GM23338 (cell line): ENCODE measurements at regions not wholly inside any gene's neighbourhood (a gene's known extent, or its start where the extent isn't known, plus 50 kb on each side); places are given as distances from the start of the nearest gene placed in this dataset.

Experiments
- ATAC-seq: fragments of 200-7000 bp; cut with Tn5 transposase; 3 replicates; pipeline ENCODE4 v1.9.1; 2020
- DNase-seq: peaks from one replicate; pipeline ENCODE4 v3.0.0-alpha.2; 2015; ENCODE audit warnings: low spot score
- H2AFZ ChIP-seq: fragments of 200-600 bp; sonication (generic); 2 replicates; pipeline ENCODE4 v1.8.0; 2016; ENCODE audit warnings: antibody characterized with exemption, mild to moderate bottlenecking, moderate library complexity
- H3F3A ChIP-seq: fragments of 200-600 bp; sonication (generic); replicated peaks from 2 replicates; pipeline ENCODE4 v1.8.0; 2017; ENCODE audit warnings: antibody characterized with exemption, mixed run types, low read depth
- H3K27ac ChIP-seq: fragments of 200-600 bp; sonication (generic); 2 replicates; pipeline ENCODE4 v1.6.1; 2016; ENCODE audit warnings: low read depth
- H3K27me3 ChIP-seq: fragments of 200-600 bp; sonication (generic); 2 replicates; pipeline ENCODE4 v1.8.0; 2016; ENCODE audit warnings: mild to moderate bottlenecking, mixed run types, moderate library complexity; ENCODE audit not compliant: insufficient read depth
- H3K36me3 ChIP-seq: fragments of 200-600 bp; sonication (generic); 2 replicates; pipeline ENCODE4 v1.8.0; 2016; ENCODE audit warnings: mild to moderate bottlenecking; ENCODE audit not compliant: insufficient read depth
- H3K4me1 ChIP-seq: fragments of 200-600 bp; sonication (generic); 2 replicates; pipeline ENCODE4 v1.8.0; 2016; ENCODE audit warnings: mild to moderate bottlenecking, moderate library complexity; ENCODE audit not compliant: insufficient read depth
- H3K4me2 ChIP-seq: fragments of 200-600 bp; sonication (generic); 2 replicates; pipeline ENCODE4 v1.7.1; 2017; ENCODE audit warnings: mixed run types
- H3K4me3 ChIP-seq: fragments of 200-600 bp; sonication (generic); 2 replicates; pipeline ENCODE4 v1.6.1; 2016; ENCODE audit warnings: mixed run types
- H3K79me2 ChIP-seq: fragments of 200-600 bp; sonication (generic); replicated peaks from 2 replicates; pipeline ENCODE4 v1.8.0; 2017; ENCODE audit warnings: mild to moderate bottlenecking; ENCODE audit not compliant: insufficient read depth
- H3K9me2 ChIP-seq: fragments of 200-600 bp; sonication (generic); 2 replicates; pipeline ENCODE4 v1.8.0; 2017; ENCODE audit not compliant: insufficient read depth
- H4K20me1 ChIP-seq: fragments of 200-600 bp; sonication (generic); replicated peaks from 2 replicates; pipeline ENCODE4 v1.8.0; 2017; ENCODE audit warnings: mild to moderate bottlenecking; ENCODE audit not compliant: insufficient read depth
- H3K27ac Mint-ChIP-seq: 2 replicates; pipeline ENCODE4 v1.8.0; 2020; ENCODE audit warnings: inconsistent platforms, mild to moderate bottlenecking, moderate library complexity, mixed read lengths
- H3K27me3 Mint-ChIP-seq: 3 replicates; pipeline ENCODE4 v1.8.0; 2022; ENCODE audit warnings: low read depth, mild to moderate bottlenecking, moderate library complexity, mixed read lengths, inconsistent platforms; ENCODE audit not compliant: insufficient read depth, poor library complexity
- H3K36me3 Mint-ChIP-seq: 3 replicates; pipeline ENCODE4 v1.8.0; 2021; ENCODE audit warnings: low read depth, mild to moderate bottlenecking, inconsistent platforms, moderate library complexity, mixed read lengths
- H3K4me1 Mint-ChIP-seq: 3 replicates; pipeline ENCODE4 v1.8.0; 2020; ENCODE audit warnings: mild to moderate bottlenecking, inconsistent platforms, mixed read lengths
- H3K4me3 Mint-ChIP-seq: 3 replicates; pipeline ENCODE4 v1.8.0; 2021; ENCODE audit warnings: moderate library complexity, mild to moderate bottlenecking, inconsistent platforms, mixed read lengths
- H3K9me3 Mint-ChIP-seq: 3 replicates; pipeline ENCODE4 v1.8.0; 2020; ENCODE audit warnings: moderate library complexity, mild to moderate bottlenecking, inconsistent platforms, mixed read lengths
- CREB1 ChIP-seq: fragments of 250-450 bp; sonication (Bioruptor Pico); IDR thresholded peaks from 2 replicates; pipeline ENCODE4 v1.5.0; 2020; ENCODE audit warnings: low read depth, mild to moderate bottlenecking, moderate library complexity
- STAT1 ChIP-seq: IDR thresholded peaks from one replicate; pipeline ENCODE4 v1.6.1; 2016; ENCODE audit warnings: antibody characterized with exemption; ENCODE audit not compliant: unreplicated experiment
- TF ChIP-seq, protein P1 (sequence below): fragments of 250-450 bp; sonication (Bioruptor Pico); IDR thresholded peaks from 2 replicates; pipeline ENCODE4 v1.5.0; 2020; ENCODE audit warnings: mild to moderate bottlenecking, moderate library complexity

DNA sequence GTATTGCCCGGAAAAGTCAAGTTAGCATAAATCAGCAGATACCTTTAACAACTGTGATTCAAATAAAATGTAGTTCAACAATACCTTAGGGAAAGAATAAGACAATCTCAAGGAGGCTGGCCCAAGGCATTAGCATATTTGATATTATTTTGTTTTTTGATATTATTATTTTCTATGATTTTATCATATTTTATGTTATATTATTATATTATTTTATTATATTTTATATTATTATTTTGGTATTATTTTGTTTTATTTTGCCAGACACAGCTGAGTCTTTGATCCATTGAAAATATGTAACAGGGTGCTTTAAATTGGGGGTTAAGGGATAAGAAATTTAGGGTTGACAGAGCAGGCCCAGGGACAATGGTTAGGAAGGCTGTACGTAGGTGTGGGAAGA lies 607.9 kb upstream of the USP15 start:
- H3K4me1 ChIP-seq: peaks cover 17% of the 10 kb centered on the region
- DNase-seq: no peak

More for the DNA sequence above, 607.9 kb upstream of the USP15 start:
- no peak overlapping the region for H3K27ac Mint-ChIP-seq
- H3K9me3 Mint-ChIP-seq: no peaks in the 10 kb centered on the region; the same call in 2 of the 3 replicates
- no peaks in the 10 kb centered on the region; the same call in 1 of the 2 replicates for H3K9me2 ChIP-seq
- no peak overlapping the region for H2AFZ ChIP-seq
- ATAC-seq: no peak
- no peaks in the 10 kb centered on the region for H3F3A ChIP-seq
- no peaks in the 10 kb centered on the region for H3K36me3 ChIP-seq
- no peaks in the 10 kb centered on the region for H3K27me3 Mint-ChIP-seq
- no peak overlapping the region for H3K4me3 Mint-ChIP-seq
- no peaks in the 10 kb centered on the region; the same call in 2 of the 3 replicates for H3K36me3 Mint-ChIP-seq
- H3K27ac ChIP-seq: no peak overlapping the region
- H3K4me3 ChIP-seq: no peak overlapping the region
- no peaks in the 10 kb centered on the region for H3K27me3 ChIP-seq
- no peak overlapping the region for H3K4me2 ChIP-seq
- TF ChIP-seq STAT1 (no peak), CREB1 (CRISPR knock-in tag) (no peak)
- TF ChIP-seq, protein P1, sequence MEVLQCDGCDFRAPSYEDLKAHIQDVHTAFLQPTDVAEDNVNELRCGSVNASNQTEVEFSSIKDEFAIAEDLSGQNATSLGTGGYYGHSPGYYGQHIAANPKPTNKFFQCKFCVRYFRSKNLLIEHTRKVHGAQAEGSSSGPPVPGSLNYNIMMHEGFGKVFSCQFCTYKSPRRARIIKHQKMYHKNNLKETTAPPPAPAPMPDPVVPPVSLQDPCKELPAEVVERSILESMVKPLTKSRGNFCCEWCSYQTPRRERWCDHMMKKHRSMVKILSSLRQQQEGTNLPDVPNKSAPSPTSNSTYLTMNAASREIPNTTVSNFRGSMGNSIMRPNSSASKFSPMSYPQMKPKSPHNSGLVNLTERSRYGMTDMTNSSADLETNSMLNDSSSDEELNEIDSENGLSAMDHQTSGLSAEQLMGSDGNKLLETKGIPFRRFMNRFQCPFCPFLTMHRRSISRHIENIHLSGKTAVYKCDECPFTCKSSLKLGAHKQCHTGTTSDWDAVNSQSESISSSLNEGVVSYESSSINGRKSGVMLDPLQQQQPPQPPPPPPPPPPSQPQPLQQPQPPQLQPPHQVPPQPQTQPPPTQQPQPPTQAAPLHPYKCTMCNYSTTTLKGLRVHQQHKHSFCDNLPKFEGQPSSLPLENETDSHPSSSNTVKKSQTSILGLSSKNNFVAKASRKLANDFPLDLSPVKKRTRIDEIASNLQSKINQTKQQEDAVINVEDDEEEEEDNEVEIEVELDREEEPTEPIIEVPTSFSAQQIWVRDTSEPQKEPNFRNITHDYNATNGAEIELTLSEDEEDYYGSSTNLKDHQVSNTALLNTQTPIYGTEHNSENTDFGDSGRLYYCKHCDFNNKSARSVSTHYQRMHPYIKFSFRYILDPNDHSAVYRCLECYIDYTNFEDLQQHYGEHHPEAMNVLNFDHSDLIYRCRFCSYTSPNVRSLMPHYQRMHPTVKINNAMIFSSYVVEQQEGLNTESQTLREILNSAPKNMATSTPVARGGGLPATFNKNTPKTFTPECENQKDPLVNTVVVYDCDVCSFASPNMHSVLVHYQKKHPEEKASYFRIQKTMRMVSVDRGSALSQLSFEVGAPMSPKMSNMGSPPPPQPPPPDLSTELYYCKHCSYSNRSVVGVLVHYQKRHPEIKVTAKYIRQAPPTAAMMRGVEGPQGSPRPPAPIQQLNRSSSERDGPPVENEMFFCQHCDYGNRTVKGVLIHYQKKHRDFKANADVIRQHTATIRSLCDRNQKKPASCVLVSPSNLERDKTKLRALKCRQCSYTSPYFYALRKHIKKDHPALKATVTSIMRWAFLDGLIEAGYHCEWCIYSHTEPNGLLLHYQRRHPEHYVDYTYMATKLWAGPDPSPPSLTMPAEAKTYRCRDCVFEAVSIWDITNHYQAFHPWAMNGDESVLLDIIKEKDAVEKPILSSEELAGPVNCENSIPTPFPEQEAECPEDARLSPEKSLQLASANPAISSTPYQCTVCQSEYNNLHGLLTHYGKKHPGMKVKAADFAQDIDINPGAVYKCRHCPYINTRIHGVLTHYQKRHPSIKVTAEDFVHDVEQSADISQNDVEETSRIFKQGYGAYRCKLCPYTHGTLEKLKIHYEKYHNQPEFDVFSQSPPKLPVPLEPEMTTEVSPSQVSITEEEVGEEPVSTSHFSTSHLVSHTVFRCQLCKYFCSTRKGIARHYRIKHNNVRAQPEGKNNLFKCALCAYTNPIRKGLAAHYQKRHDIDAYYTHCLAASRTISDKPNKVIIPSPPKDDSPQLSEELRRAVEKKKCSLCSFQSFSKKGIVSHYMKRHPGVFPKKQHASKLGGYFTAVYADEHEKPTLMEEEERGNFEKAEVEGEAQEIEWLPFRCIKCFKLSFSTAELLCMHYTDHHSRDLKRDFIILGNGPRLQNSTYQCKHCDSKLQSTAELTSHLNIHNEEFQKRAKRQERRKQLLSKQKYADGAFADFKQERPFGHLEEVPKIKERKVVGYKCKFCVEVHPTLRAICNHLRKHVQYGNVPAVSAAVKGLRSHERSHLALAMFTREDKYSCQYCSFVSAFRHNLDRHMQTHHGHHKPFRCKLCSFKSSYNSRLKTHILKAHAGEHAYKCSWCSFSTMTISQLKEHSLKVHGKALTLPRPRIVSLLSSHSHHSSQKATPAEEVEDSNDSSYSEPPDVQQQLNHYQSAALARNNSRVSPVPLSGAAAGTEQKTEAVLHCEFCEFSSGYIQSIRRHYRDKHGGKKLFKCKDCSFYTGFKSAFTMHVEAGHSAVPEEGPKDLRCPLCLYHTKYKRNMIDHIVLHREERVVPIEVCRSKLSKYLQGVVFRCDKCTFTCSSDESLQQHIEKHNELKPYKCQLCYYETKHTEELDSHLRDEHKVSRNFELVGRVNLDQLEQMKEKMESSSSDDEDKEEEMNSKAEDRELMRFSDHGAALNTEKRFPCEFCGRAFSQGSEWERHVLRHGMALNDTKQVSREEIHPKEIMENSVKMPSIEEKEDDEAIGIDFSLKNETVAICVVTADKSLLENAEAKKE (CRISPR knock-in tag): no peak
- peaks cover 17% of the 10 kb centered on the region; the same call in 2 of the 3 replicates for H3K4me1 Mint-ChIP-seq
- no peaks in the 10 kb centered on the region for H3K79me2 ChIP-seq
- H4K20me1 ChIP-seq: no peaks in the 10 kb centered on the region
